ENCODE measurements at regions not wholly inside any gene's neighbourhood (a gene's known extent, or its start where the extent isn't known, plus 50 kb on each side); places are given as distances from the start of the nearest gene placed in this dataset.
"Not testable (repeated sequence)": the region's sequence is repeated elsewhere in the genome, so short reads cannot be mapped to it uniquely, and the experiment has no call there.

- H3K4me1 Mint-ChIP-seq (ENCODE audit: low read depth) = peaks cover 10% of the 10 kb centered on the region
- intact Hi-C loops (cut with micrococcal nuclease); POLR2A ChIA-PET; H3K9me3 Mint-ChIP-seq; H3K36me3 Mint-ChIP-seq (ENCODE audit: low read depth); H3K4me3 Mint-ChIP-seq; CTCF ChIA-PET; H3K27me3 Mint-ChIP-seq: not testable (repeated sequence)
- peak; percentile 57 for DNase-seq
- peak; percentile 86 for ATAC-seq
- TF ChIP-seq CTCF (IDR thresholded peaks at IDR 0.05) = peak; percentile 23
- H3K27ac Mint-ChIP-seq = peak overlapping the region; percentile 35
Measured at GRCh38 chr14:105896961-105897724, 370.8 kb downstream of the TMEM121 start.

GRCh38 chr14:105897725-105898113 lies 371.3 kb downstream of the TMEM121 start:
- CTCF ChIA-PET = no interaction called here

GRCh38 chr14:105898482-105899010 lies 372.2 kb downstream of the TMEM121 start:
- no peaks in the 10 kb centered on the region for H3K9me3 Mint-ChIP-seq
- ChIA-PET CTCF (no interaction called here), POLR2A (no interaction called here)
- no peaks in the 10 kb centered on the region for H3K36me3 Mint-ChIP-seq (ENCODE audit: low read depth)
- no peak for TF ChIP-seq CTCF (IDR thresholded peaks at IDR 0.05)
- no peak for ATAC-seq
- peaks cover 10% of the 10 kb centered on the region for H3K4me1 Mint-ChIP-seq (ENCODE audit: low read depth)
- intact Hi-C loops (cut with micrococcal nuclease) = no loop called here
- no peak for DNase-seq
- H3K4me3 Mint-ChIP-seq = no peak overlapping the region
- no peak overlapping the region for H3K27ac Mint-ChIP-seq
- H3K27me3 Mint-ChIP-seq = peaks cover 9% of the 10 kb centered on the region

More at GRCh38 chr14:105897725-105898113, 371.3 kb downstream of the TMEM121 start:
- DNase-seq = no peak
- Mint-ChIP-seq H3K9me3 (no peaks in the 10 kb centered on the region), H3K36me3 (ENCODE audit: low read depth) (no peaks in the 10 kb centered on the region), H3K27ac (no peak overlapping the region), H3K27me3 (peaks cover 9% of the 10 kb centered on the region), H3K4me3 (no peak overlapping the region), H3K4me1 (ENCODE audit: low read depth) (peaks cover 10% of the 10 kb centered on the region)
- no peak for ATAC-seq
- intact Hi-C loops (cut with micrococcal nuclease) = no loop called here
- TF ChIP-seq CTCF (IDR thresholded peaks at IDR 0.05) = no peak
- POLR2A ChIA-PET = no interaction called here

GRCh38 chr14:105899071-105899641 lies 372.8 kb downstream of the TMEM121 start:
- Mint-ChIP-seq H3K27me3 (peaks cover 9% of the 10 kb centered on the region), H3K4me3 (no peak overlapping the region), H3K27ac (no peak overlapping the region), H3K9me3 (no peaks in the 10 kb centered on the region), H3K36me3 (ENCODE audit: low read depth) (no peaks in the 10 kb centered on the region), H3K4me1 (ENCODE audit: low read depth) (peaks cover 10% of the 10 kb centered on the region)
- ChIA-PET CTCF (no interaction called here), POLR2A (no interaction called here)
- TF ChIP-seq CTCF (IDR thresholded peaks at IDR 0.05) = no peak
- ATAC-seq = no peak
- DNase-seq = no peak
- intact Hi-C loops (cut with micrococcal nuclease) = no loop called here

- TF ChIP-seq CTCF (IDR thresholded peaks at IDR 0.05) = no peak
- CTCF ChIA-PET = no interaction called here
- Mint-ChIP-seq H3K27ac (no peak overlapping the region), H3K4me1 (ENCODE audit: low read depth) (peaks cover 10% of the 10 kb centered on the region), H3K27me3 (peaks cover 9% of the 10 kb centered on the region), H3K9me3 (no peaks in the 10 kb centered on the region), H3K4me3 (no peak overlapping the region), H3K36me3 (ENCODE audit: low read depth) (no peaks in the 10 kb centered on the region)
- ATAC-seq (no peak), DNase-seq (no peak)
- intact Hi-C loops (cut with micrococcal nuclease) = no loop called here
- POLR2A ChIA-PET = no interaction called here
Measured at GRCh38 chr14:105899657-105900397, 373.4 kb downstream of the TMEM121 start.
